Mesendoderm (in vitro differentiated cells): ENCODE measurements at regions not wholly inside any gene's neighbourhood (a gene's known extent, or its start where the extent isn't known, plus 50 kb on each side); places are given as distances from the start of the nearest gene placed in this dataset.

Experiments
- DNase-seq: peaks from one replicate; pipeline ENCODE4 v3.0.0; 2013
- H2AK5ac ChIP-seq: 2 replicates; pipeline ENCODE4 v1.6.1; 2013; ENCODE audit warnings: low read length, inconsistent platforms
- H2BK120ac ChIP-seq: 2 replicates; pipeline ENCODE4 v1.6.1; 2013; ENCODE audit warnings: low read depth, mild to moderate bottlenecking, low read length, moderate library complexity, mixed read lengths
- H2BK15ac ChIP-seq: replicated peaks from 2 replicates; pipeline ENCODE4 v1.6.1; 2013; ENCODE audit warnings: low read depth, mild to moderate bottlenecking, moderate library complexity
- H2BK5ac ChIP-seq: 2 replicates; pipeline ENCODE4 v1.6.1; 2013; ENCODE audit warnings: low read length, inconsistent platforms
- H3K18ac ChIP-seq: 2 replicates; pipeline ENCODE4 v1.6.1; 2013; ENCODE audit warnings: mild to moderate bottlenecking, low read length, mixed read lengths
- H3K23ac ChIP-seq: one replicate; pipeline ENCODE4 v1.6.1; 2013; ENCODE audit warnings: low read length
- H3K27ac ChIP-seq: 2 replicates; pipeline ENCODE4 v1.5.1; 2013; ENCODE audit warnings: low read depth, mild to moderate bottlenecking, inconsistent platforms, low read length, moderate library complexity
- H3K27me3 ChIP-seq: 2 replicates; pipeline ENCODE4 v1.6.1; 2013; ENCODE audit warnings: low read length, control low read depth, mild to moderate bottlenecking, inconsistent platforms; ENCODE audit not compliant: insufficient read depth, poor library complexity
- H3K36me3 ChIP-seq: 2 replicates; pipeline ENCODE4 v1.6.1; 2013; ENCODE audit warnings: low read length, inconsistent platforms; ENCODE audit not compliant: control insufficient read depth, insufficient read depth
- H3K4ac ChIP-seq: one replicate; pipeline ENCODE4 v1.6.1; 2013; ENCODE audit warnings: low read depth, mild to moderate bottlenecking, low read length, moderate library complexity
- H3K4me1 ChIP-seq: 2 replicates; pipeline ENCODE4 v1.6.1; 2013; ENCODE audit warnings: low read depth, low read length, inconsistent platforms; ENCODE audit not compliant: control insufficient read depth
- H3K4me2 ChIP-seq: 2 replicates; pipeline ENCODE4 v1.6.1; 2013; ENCODE audit warnings: low read length
- H3K4me3 ChIP-seq: 2 replicates; pipeline ENCODE4 v1.5.1; 2013; ENCODE audit warnings: mild to moderate bottlenecking, low read length
- H3K56ac ChIP-seq: one replicate; pipeline ENCODE4 v1.6.1; 2013; ENCODE audit warnings: low read length
- H3K79me1 ChIP-seq: 2 replicates; pipeline ENCODE4 v1.6.1; 2013; ENCODE audit warnings: low read length, inconsistent platforms
- H3K79me2 ChIP-seq: 2 replicates; pipeline ENCODE4 v1.6.1; 2013; ENCODE audit warnings: mild to moderate bottlenecking, low read length; ENCODE audit not compliant: control insufficient read depth, insufficient read depth
- H3K9ac ChIP-seq: 2 replicates; pipeline ENCODE4 v1.6.1; 2013; ENCODE audit warnings: low read length, inconsistent platforms
- H4K5ac ChIP-seq: one replicate; pipeline ENCODE4 v1.6.1; 2013; ENCODE audit warnings: low read length
- H4K8ac ChIP-seq: one replicate; pipeline ENCODE4 v1.6.1; 2013; ENCODE audit warnings: low read depth, mild to moderate bottlenecking, control low read depth, low read length, moderate library complexity
- WGBS: extraction: QIAGEN DNeasy Blood & Tissue Kit; methylation state at CpG from one replicate; pipeline ENCODE4 v1.1.7; 2013; ENCODE audit warnings: low lambda C conversion rate, missing lambda C conversion rate; ENCODE audit not compliant: insufficient coverage; ENCODE audit errors: extremely low coverage; 5-methylcytosine and 5-hydroxymethylcytosine counted together

GRCh38 chr4:171279131-171279530, 534.1 kb upstream of the GALNTL6 start:
- Histone ChIP-seq H3K4me2 (no peak overlapping the region), H3K4me3 (no peak overlapping the region), H3K36me3 (no peaks in the 10 kb centered on the region), H3K56ac (no peak overlapping the region), H2AK5ac (no peak overlapping the region), H2BK15ac (no peak overlapping the region), H3K79me2 (no peaks in the 10 kb centered on the region), H4K5ac (no peak overlapping the region), H3K4ac (no peak overlapping the region), H2BK5ac (no peak overlapping the region), H2BK120ac (no peak overlapping the region), H3K18ac (no peak overlapping the region), H3K4me1 (no peaks in the 10 kb centered on the region), H3K9ac (no peak overlapping the region), H4K8ac (no peak overlapping the region), H3K23ac (no peak overlapping the region), H3K27ac (no peak overlapping the region), H3K27me3 (no peaks in the 10 kb centered on the region), H3K79me1 (no peaks in the 10 kb centered on the region)
- DNase-seq: no peak
- no CpG with 5 or more reads among the region's 2 CpGs for WGBS

- Histone ChIP-seq H3K27me3 (no peaks in the 10 kb centered on the region), H3K4me3 (no peak overlapping the region), H3K4ac (no peak overlapping the region), H3K9ac (no peak overlapping the region), H3K23ac (no peak overlapping the region), H3K79me1 (no peaks in the 10 kb centered on the region), H2BK120ac (no peak overlapping the region), H3K27ac (no peak overlapping the region), H3K4me1 (no peaks in the 10 kb centered on the region), H4K5ac (no peak overlapping the region), H3K79me2 (no peaks in the 10 kb centered on the region), H2AK5ac (no peak overlapping the region), H2BK5ac (no peak overlapping the region), H3K4me2 (no peak overlapping the region), H3K18ac (no peak overlapping the region), H2BK15ac (no peak overlapping the region), H3K56ac (no peak overlapping the region), H4K8ac (no peak overlapping the region), H3K36me3 (no peaks in the 10 kb centered on the region)
- WGBS: no CpG with 5 or more reads among the region's 6 CpGs
- DNase-seq: no peak
Measured at GRCh38 chr4:171266671-171267070, 546.5 kb upstream of the GALNTL6 start.

GRCh38 chr4:171265190-171265818, 547.9 kb upstream of the GALNTL6 start:
- H3K79me1 ChIP-seq: no peaks in the 10 kb centered on the region
- H2BK5ac ChIP-seq: no peak overlapping the region
- H3K27me3 ChIP-seq: no peaks in the 10 kb centered on the region
- no peak overlapping the region for H2BK120ac ChIP-seq
- DNase-seq: no peak
- H3K36me3 ChIP-seq: no peaks in the 10 kb centered on the region
- WGBS: no CpG with 5 or more reads among the region's 1 CpG
- no peaks in the 10 kb centered on the region for H3K4me1 ChIP-seq
- no peak overlapping the region for H3K4ac ChIP-seq
- no peak overlapping the region for H3K23ac ChIP-seq
- no peak overlapping the region for H2BK15ac ChIP-seq
- H3K27ac ChIP-seq: no peak overlapping the region
- H3K9ac ChIP-seq: no peak overlapping the region
- H3K4me3 ChIP-seq: no peak overlapping the region
- no peak overlapping the region for H3K4me2 ChIP-seq
- no peak overlapping the region for H4K5ac ChIP-seq
- H4K8ac ChIP-seq: no peak overlapping the region
- no peaks in the 10 kb centered on the region for H3K79me2 ChIP-seq
- no peak overlapping the region for H2AK5ac ChIP-seq
- H3K56ac ChIP-seq: no peak overlapping the region
- no peak overlapping the region for H3K18ac ChIP-seq

GRCh38 chr4:171256223-171256622, 557.0 kb upstream of the GALNTL6 start:
- Histone ChIP-seq H3K36me3 (no peaks in the 10 kb centered on the region), H3K23ac (no peak overlapping the region), H3K9ac (no peak overlapping the region), H3K4me2 (no peak overlapping the region), H3K27me3 (no peaks in the 10 kb centered on the region), H2AK5ac (no peak overlapping the region), H2BK5ac (no peak overlapping the region), H3K4me1 (no peaks in the 10 kb centered on the region), H3K18ac (no peak overlapping the region), H4K5ac (no peak overlapping the region), H2BK120ac (no peak overlapping the region), H2BK15ac (no peak overlapping the region), H3K27ac (no peak overlapping the region), H3K56ac (no peak overlapping the region), H3K4me3 (no peak overlapping the region), H4K8ac (no peak overlapping the region), H3K4ac (no peak overlapping the region), H3K79me1 (no peaks in the 10 kb centered on the region), H3K79me2 (no peaks in the 10 kb centered on the region)
- DNase-seq: no peak
- no CpG with 5 or more reads among the region's 3 CpGs for WGBS

GRCh38 chr4:171246948-171247347, 566.3 kb upstream of the GALNTL6 start:
- Histone ChIP-seq H3K79me1 (no peaks in the 10 kb centered on the region), H3K4me1 (no peaks in the 10 kb centered on the region), H3K79me2 (no peaks in the 10 kb centered on the region), H3K9ac (no peak overlapping the region), H3K27me3 (no peaks in the 10 kb centered on the region), H3K56ac (no peak overlapping the region), H2BK5ac (no peak overlapping the region), H2BK120ac (no peak overlapping the region), H3K18ac (no peak overlapping the region), H3K4me3 (no peak overlapping the region), H2BK15ac (no peak overlapping the region), H3K4ac (no peak overlapping the region), H3K4me2 (no peak overlapping the region), H2AK5ac (no peak overlapping the region), H3K23ac (no peak overlapping the region), H3K36me3 (no peaks in the 10 kb centered on the region), H3K27ac (no peak overlapping the region), H4K5ac (no peak overlapping the region), H4K8ac (no peak overlapping the region)
- DNase-seq: no peak

GRCh38 chr4:171242831-171243230, 570.4 kb upstream of the GALNTL6 start:
- H3K4ac ChIP-seq: no peak overlapping the region

More at GRCh38 chr4:171242831-171243230, 570.4 kb upstream of the GALNTL6 start:
- Histone ChIP-seq H4K5ac (no peak overlapping the region), H3K79me1 (no peaks in the 10 kb centered on the region), H2AK5ac (no peak overlapping the region), H3K27ac (no peak overlapping the region), H3K36me3 (no peaks in the 10 kb centered on the region), H3K23ac (no peak overlapping the region), H4K8ac (no peak overlapping the region), H2BK15ac (no peak overlapping the region), H3K4me2 (no peak overlapping the region), H3K27me3 (no peaks in the 10 kb centered on the region), H3K18ac (no peak overlapping the region), H3K4me1 (no peaks in the 10 kb centered on the region), H3K79me2 (no peaks in the 10 kb centered on the region), H3K4me3 (no peak overlapping the region), H2BK120ac (no peak overlapping the region), H3K56ac (no peak overlapping the region), H2BK5ac (no peak overlapping the region), H3K9ac (no peak overlapping the region)
- no CpG with 5 or more reads among the region's 2 CpGs for WGBS
- no peak for DNase-seq
